ENCODE measurements at regions not wholly inside any gene's neighbourhood (a gene's known extent, or its start where the extent isn't known, plus 50 kb on each side); places are given as distances from the start of the nearest gene placed in this dataset.
"Not testable (repeated sequence)": the region's sequence is repeated elsewhere in the genome, so short reads cannot be mapped to it uniquely, and the experiment has no call there.

GRCh38 chr18:70576276-70577022, 287.6 kb downstream of the SOCS6 start:
- no peaks in the 10 kb centered on the region for H3K36me3 ChIP-seq

GRCh38 chr18:70574951-70575350, 286.1 kb downstream of the SOCS6 start:
- H3K27me3 ChIP-seq; intact Hi-C loops (cut with DNase I; ENCODE audit: low total_unique reads): not testable (repeated sequence)

More at GRCh38 chr18:70576276-70577022, 287.6 kb downstream of the SOCS6 start:
- Histone ChIP-seq H3K4me1 (no peaks in the 10 kb centered on the region), H3K27me3 (no peaks in the 10 kb centered on the region), H3K27ac (no peak overlapping the region), H3K4me3 (no peak overlapping the region), H3K9me3 (no peaks in the 10 kb centered on the region)
- no peak for TF ChIP-seq CTCF (IDR thresholded peaks at IDR 0.05)
- TF ChIP-seq POLR2A (IDR thresholded peaks at IDR 0.05) = no peak
- no peak for DNase-seq
- intact Hi-C loops (cut with DNase I; ENCODE audit: low total_unique reads) = no loop called here

GRCh38 chr18:70569647-70570046, 280.8 kb downstream of the SOCS6 start:
- DNase-seq, H3K4me1 ChIP-seq: not testable (repeated sequence)

More at GRCh38 chr18:70574951-70575350, 286.1 kb downstream of the SOCS6 start:
- H3K4me3 ChIP-seq, H3K4me1 ChIP-seq, H3K27ac ChIP-seq, H3K9me3 ChIP-seq, H3K36me3 ChIP-seq, DNase-seq: not testable (repeated sequence)

GRCh38 chr18:70559446-70559845, 270.6 kb downstream of the SOCS6 start:
- no peak for DNase-seq
- Histone ChIP-seq H3K4me3 (no peak overlapping the region), H3K4me1 (no peaks in the 10 kb centered on the region), H3K9me3 (no peaks in the 10 kb centered on the region), H3K27me3 (no peaks in the 10 kb centered on the region), H3K27ac (no peak overlapping the region), H3K36me3 (no peaks in the 10 kb centered on the region)
- intact Hi-C loops (cut with DNase I; ENCODE audit: low total_unique reads) = no loop called here
- TF ChIP-seq POLR2A (IDR thresholded peaks at IDR 0.05) = no peak
- TF ChIP-seq CTCF (IDR thresholded peaks at IDR 0.05) = no peak

More at GRCh38 chr18:70569647-70570046, 280.8 kb downstream of the SOCS6 start:
- intact Hi-C loops (cut with DNase I; ENCODE audit: low total_unique reads); H3K9me3 ChIP-seq; H3K27me3 ChIP-seq; H3K4me3 ChIP-seq; H3K36me3 ChIP-seq; H3K27ac ChIP-seq: not testable (repeated sequence)

- H3K36me3 ChIP-seq = no peaks in the 10 kb centered on the region
- intact Hi-C loops (cut with DNase I; ENCODE audit: low total_unique reads) = no loop called here
- H3K27me3 ChIP-seq = no peaks in the 10 kb centered on the region
- H3K4me3 ChIP-seq = no peak overlapping the region
- DNase-seq = no peak
- TF ChIP-seq CTCF (IDR thresholded peaks at IDR 0.05) = no peak
- no peak for TF ChIP-seq POLR2A (IDR thresholded peaks at IDR 0.05)
- H3K27ac ChIP-seq = no peak overlapping the region
- no peaks in the 10 kb centered on the region for H3K4me1 ChIP-seq
- H3K9me3 ChIP-seq = no peaks in the 10 kb centered on the region
Measured at GRCh38 chr18:70558371-70558770, 269.5 kb downstream of the SOCS6 start.

GRCh38 chr18:70554854-70555445, 266.1 kb downstream of the SOCS6 start:
- no peaks in the 10 kb centered on the region for H3K9me3 ChIP-seq
- no peaks in the 10 kb centered on the region for H3K4me1 ChIP-seq
- no peaks in the 10 kb centered on the region for H3K27me3 ChIP-seq
- TF ChIP-seq CTCF (IDR thresholded peaks at IDR 0.05) (no peak), POLR2A (IDR thresholded peaks at IDR 0.05) (no peak)
- DNase-seq = no peak
- intact Hi-C loops (cut with DNase I; ENCODE audit: low total_unique reads) = no loop called here
- H3K36me3 ChIP-seq = no peaks in the 10 kb centered on the region
- no peak overlapping the region for H3K27ac ChIP-seq
- H3K4me3 ChIP-seq = no peak overlapping the region

Data from uterus (tissue), 3 donors.